ENCODE measurements at regions not wholly inside any gene's neighbourhood (a gene's known extent, or its start where the extent isn't known, plus 50 kb on each side); places are given as distances from the start of the nearest gene placed in this dataset.
"Not testable (repeated sequence)": the region's sequence is repeated elsewhere in the genome, so short reads cannot be mapped to it uniquely, and the experiment has no call there.

DNA sequence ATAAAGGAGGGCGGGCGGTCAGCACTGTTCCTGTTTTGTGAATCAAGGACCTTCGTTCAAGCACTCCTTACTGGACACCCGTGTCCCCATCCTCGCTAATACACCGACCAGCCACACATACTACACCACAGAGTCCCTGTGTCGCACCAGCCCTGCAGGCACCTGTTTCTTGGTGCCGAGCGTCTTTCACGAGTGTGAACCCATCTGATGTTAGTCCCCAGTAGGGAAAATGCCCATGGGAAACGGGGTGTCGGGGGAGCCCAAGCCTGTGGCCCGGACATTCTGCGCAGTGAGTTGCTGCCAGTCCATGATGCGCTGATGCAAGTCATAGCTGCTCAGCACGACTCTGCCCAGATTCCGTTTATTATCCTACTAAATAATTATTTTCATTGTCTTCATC, 74.7 kb downstream of the TTLL2 start:
- peaks cover 8 to 19% of the 10 kb centered on the region in 2 donors for H3K4me1 ChIP-seq (ENCODE audit: control insufficient read depth in 2 of 2, insufficient read depth in 2 of 2, low read length in 2 of 2)
- H3K27ac ChIP-seq (ENCODE audit: low read depth in 2 of 2, low read length in 2 of 2), result no peak overlapping the region
- no peak overlapping the region for H3K9ac ChIP-seq (ENCODE audit: low read depth in 1 of 2, low read length in 2 of 2)
- H3K9me3 ChIP-seq (ENCODE audit: control insufficient read depth in 2 of 2, low read length in 2 of 2), result no peaks in the 10 kb centered on the region
- no peak overlapping the region for H3K4me3 ChIP-seq (ENCODE audit: low read length in 2 of 2)
- H3K36me3 ChIP-seq (ENCODE audit: control insufficient read depth in 2 of 2, insufficient read depth in 2 of 2, low read length in 2 of 2), result no peaks in the 10 kb centered on the region
- no peaks in the 10 kb centered on the region for H3K27me3 ChIP-seq (ENCODE audit: control insufficient read depth in 2 of 2, insufficient read depth in 2 of 2, low read length in 2 of 2)

- Histone ChIP-seq H3K36me3 (ENCODE audit: control insufficient read depth in 2 of 2, insufficient read depth in 2 of 2, low read length in 2 of 2) (no peaks in the 10 kb centered on the region), H3K9ac (ENCODE audit: low read depth in 1 of 2, low read length in 2 of 2) (no peak overlapping the region), H3K4me1 (ENCODE audit: control insufficient read depth in 2 of 2, insufficient read depth in 2 of 2, low read length in 2 of 2) (peaks cover 8 to 19% of the 10 kb centered on the region in 2 donors), H3K27me3 (ENCODE audit: control insufficient read depth in 2 of 2, insufficient read depth in 2 of 2, low read length in 2 of 2) (no peaks in the 10 kb centered on the region), H3K27ac (ENCODE audit: low read depth in 2 of 2, low read length in 2 of 2) (no peak overlapping the region), H3K9me3 (ENCODE audit: control insufficient read depth in 2 of 2, low read length in 2 of 2) (no peaks in the 10 kb centered on the region), H3K4me3 (ENCODE audit: low read length in 2 of 2) (no peak overlapping the region)
These were observed 75.7 kb downstream of the TTLL2 start for GRCh38 chr6:167400482-167401138.

GRCh38 chr6:167401525-167402194, 76.8 kb downstream of the TTLL2 start:
- Histone ChIP-seq H3K27ac (ENCODE audit: low read depth in 2 of 2, low read length in 2 of 2) (peak overlapping the region in 1 of 2 donors; percentile 16), H3K36me3 (ENCODE audit: control insufficient read depth in 2 of 2, insufficient read depth in 2 of 2, low read length in 2 of 2) (no peaks in the 10 kb centered on the region), H3K9ac (ENCODE audit: low read depth in 1 of 2, low read length in 2 of 2) (no peak overlapping the region), H3K4me1 (ENCODE audit: control insufficient read depth in 2 of 2, insufficient read depth in 2 of 2, low read length in 2 of 2) (peaks cover 8 to 13% of the 10 kb centered on the region in 2 donors), H3K4me3 (ENCODE audit: low read length in 2 of 2) (no peak overlapping the region), H3K27me3 (ENCODE audit: control insufficient read depth in 2 of 2, insufficient read depth in 2 of 2, low read length in 2 of 2) (no peaks in the 10 kb centered on the region), H3K9me3 (ENCODE audit: control insufficient read depth in 2 of 2, low read length in 2 of 2) (no peaks in the 10 kb centered on the region)

DNA sequence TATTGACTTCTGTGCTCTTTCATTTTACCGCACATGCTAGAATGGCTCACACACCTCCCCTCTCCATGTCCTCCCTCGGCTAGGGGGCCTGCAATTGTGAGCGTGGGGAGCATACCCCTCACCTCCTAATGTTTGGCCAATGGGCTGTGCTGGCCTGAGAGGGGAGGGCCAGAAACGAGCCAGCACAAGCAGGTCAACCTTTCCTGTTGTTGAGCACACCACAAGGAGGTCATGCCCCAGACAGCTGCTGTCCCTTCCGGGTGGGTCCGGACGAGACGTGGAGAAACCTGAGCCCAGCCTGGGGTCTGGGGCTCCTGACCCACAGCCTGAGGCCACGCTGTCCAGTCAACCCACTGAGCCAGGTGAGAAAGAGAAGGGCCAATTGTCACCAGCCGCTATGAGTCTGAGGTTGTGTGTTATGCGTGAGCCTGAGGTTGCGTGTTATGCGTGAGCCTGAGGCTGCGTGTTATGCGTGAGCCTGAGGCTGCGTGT, 77.4 kb downstream of the TTLL2 start:
- peaks cover 8 to 12% of the 10 kb centered on the region in 2 donors for H3K4me1 ChIP-seq (ENCODE audit: control insufficient read depth in 2 of 2, insufficient read depth in 2 of 2, low read length in 2 of 2)
- no peaks in the 10 kb centered on the region for H3K27me3 ChIP-seq (ENCODE audit: control insufficient read depth in 2 of 2, insufficient read depth in 2 of 2, low read length in 2 of 2)

DNA sequence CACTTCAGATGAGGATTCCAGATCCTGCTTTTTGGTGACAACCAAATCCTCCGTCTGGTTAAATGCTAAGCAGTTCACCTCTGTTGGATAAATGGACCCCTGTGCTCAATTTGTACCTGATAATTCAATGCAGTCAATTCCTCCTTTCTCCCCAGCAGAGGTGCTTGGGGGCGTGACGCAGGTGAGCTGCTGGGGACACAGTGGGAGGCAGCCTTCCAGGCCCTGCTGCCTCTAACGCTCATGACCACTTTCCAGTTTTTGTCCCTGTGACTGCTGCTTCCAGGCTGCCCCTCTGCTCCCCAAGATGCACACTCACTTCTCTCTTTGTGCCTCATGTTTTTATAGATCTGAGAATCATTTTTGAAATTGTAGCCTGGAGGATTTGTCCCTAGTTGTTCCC, 78.5 kb downstream of the TTLL2 start:
- Histone ChIP-seq H3K9ac (ENCODE audit: low read depth in 1 of 2, low read length in 2 of 2) (no peak overlapping the region), H3K4me3 (ENCODE audit: low read length in 2 of 2) (no peak overlapping the region), H3K27me3 (ENCODE audit: control insufficient read depth in 2 of 2, insufficient read depth in 2 of 2, low read length in 2 of 2) (no peaks in the 10 kb centered on the region), H3K27ac (ENCODE audit: low read depth in 2 of 2, low read length in 2 of 2) (no peak overlapping the region), H3K36me3 (ENCODE audit: control insufficient read depth in 2 of 2, insufficient read depth in 2 of 2, low read length in 2 of 2) (no peaks in the 10 kb centered on the region), H3K9me3 (ENCODE audit: control insufficient read depth in 2 of 2, low read length in 2 of 2) (no peaks in the 10 kb centered on the region), H3K4me1 (ENCODE audit: control insufficient read depth in 2 of 2, insufficient read depth in 2 of 2, low read length in 2 of 2) (peaks cover 8 to 12% of the 10 kb centered on the region in 2 donors)

More for the DNA sequence above, 77.4 kb downstream of the TTLL2 start:
- Histone ChIP-seq H3K4me3 (ENCODE audit: low read length in 2 of 2) (no peak overlapping the region), H3K9ac (ENCODE audit: low read depth in 1 of 2, low read length in 2 of 2) (no peak overlapping the region), H3K27ac (ENCODE audit: low read depth in 2 of 2, low read length in 2 of 2) (no peak overlapping the region), H3K9me3 (ENCODE audit: control insufficient read depth in 2 of 2, low read length in 2 of 2) (no peaks in the 10 kb centered on the region), H3K36me3 (ENCODE audit: control insufficient read depth in 2 of 2, insufficient read depth in 2 of 2, low read length in 2 of 2) (no peaks in the 10 kb centered on the region)

DNA sequence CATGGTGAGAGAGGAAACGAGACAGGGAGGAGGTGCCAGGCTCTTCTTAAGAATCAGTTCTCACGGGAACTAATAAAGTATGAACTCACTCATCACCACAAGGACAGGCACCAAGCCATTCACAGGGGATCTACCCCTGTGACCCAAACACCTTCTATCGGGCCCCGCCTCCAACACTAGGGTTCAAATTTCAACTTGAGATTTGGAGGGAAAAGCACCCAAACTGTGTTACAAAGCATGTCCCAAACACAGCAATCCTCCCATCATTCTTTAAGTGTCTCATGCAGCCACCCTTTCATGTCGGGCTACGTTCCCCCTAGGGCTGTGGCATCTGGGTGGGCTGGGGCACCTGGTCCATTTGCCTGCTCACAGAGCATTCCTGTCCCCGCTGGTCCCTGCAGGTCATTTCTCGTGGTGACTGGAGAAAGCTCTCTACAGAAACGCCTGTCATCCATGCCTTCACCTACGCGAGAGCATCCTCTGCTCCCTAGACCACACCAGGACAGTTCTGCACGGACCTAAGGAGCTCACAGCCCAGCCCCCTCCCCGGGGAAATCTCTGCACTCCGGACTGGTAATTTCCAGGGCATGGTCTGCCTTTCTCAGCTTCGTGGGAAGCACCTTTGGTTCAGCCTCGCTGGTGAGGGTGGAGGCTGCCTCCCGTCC, 79.6 kb downstream of the TTLL2 start:
- Histone ChIP-seq H3K9me3 (ENCODE audit: control insufficient read depth in 2 of 2, low read length in 2 of 2) (no peaks in the 10 kb centered on the region), H3K36me3 (ENCODE audit: control insufficient read depth in 2 of 2, insufficient read depth in 2 of 2, low read length in 2 of 2) (no peaks in the 10 kb centered on the region), H3K4me3 (ENCODE audit: low read length in 2 of 2) (no peak overlapping the region), H3K9ac (ENCODE audit: low read depth in 1 of 2, low read length in 2 of 2) (no peak overlapping the region), H3K27me3 (ENCODE audit: control insufficient read depth in 2 of 2, insufficient read depth in 2 of 2, low read length in 2 of 2) (no peaks in the 10 kb centered on the region), H3K27ac (ENCODE audit: low read depth in 2 of 2, low read length in 2 of 2) (no peak overlapping the region), H3K4me1 (ENCODE audit: control insufficient read depth in 2 of 2, insufficient read depth in 2 of 2, low read length in 2 of 2) (peaks cover 8 to 12% of the 10 kb centered on the region in 2 donors)

DNA sequence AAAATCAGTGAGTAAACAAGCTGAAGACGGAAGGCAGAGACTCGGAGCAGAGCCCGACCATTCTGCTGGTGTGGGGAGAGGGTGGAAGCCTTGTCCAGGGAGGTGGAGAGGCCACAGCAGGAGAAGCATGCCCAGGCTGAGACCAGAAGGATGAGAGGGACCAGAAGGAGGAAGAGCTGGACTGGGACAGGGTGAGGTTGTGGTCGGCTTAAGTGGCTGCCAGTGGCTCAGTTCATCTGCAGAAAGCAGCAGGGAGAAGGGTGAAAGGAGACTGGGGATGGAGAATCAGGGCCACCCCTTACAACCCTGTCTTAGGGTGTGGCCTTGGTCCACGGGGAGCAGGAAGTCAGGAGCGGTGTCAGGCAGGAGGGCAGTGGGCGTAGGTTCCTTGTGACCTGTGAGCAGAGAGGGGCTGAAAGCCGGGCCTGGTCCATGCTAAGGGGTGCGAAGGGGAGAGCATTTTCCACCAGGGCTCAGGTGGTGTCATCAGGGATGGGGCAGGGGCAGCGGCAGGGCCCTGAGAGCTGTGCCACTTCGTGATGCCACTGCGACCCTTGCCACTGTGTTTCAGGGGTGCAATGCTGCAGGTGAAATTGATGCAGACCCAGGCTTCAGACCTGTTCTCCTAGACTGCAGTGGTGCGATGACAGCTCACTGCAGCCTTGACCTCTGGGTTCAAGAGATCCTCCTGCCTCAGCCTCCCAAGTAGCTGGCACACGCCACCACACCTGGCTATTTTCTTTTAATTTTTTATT, 81.1 kb downstream of the TTLL2 start:
- no peaks in the 10 kb centered on the region for H3K36me3 ChIP-seq (ENCODE audit: control insufficient read depth in 2 of 2, insufficient read depth in 2 of 2, low read length in 2 of 2)
- H3K9ac ChIP-seq (ENCODE audit: low read depth in 1 of 2, low read length in 2 of 2), result no peak overlapping the region
- peaks cover 8 to 12% of the 10 kb centered on the region in 2 donors for H3K4me1 ChIP-seq (ENCODE audit: control insufficient read depth in 2 of 2, insufficient read depth in 2 of 2, low read length in 2 of 2)
- H3K9me3 ChIP-seq (ENCODE audit: control insufficient read depth in 2 of 2, low read length in 2 of 2), result no peaks in the 10 kb centered on the region
- H3K27me3 ChIP-seq (ENCODE audit: control insufficient read depth in 2 of 2, insufficient read depth in 2 of 2, low read length in 2 of 2), result no peaks in the 10 kb centered on the region
- H3K4me3 ChIP-seq (ENCODE audit: low read length in 2 of 2), result no peak overlapping the region
- no peak overlapping the region for H3K27ac ChIP-seq (ENCODE audit: low read depth in 2 of 2, low read length in 2 of 2)

DNA sequence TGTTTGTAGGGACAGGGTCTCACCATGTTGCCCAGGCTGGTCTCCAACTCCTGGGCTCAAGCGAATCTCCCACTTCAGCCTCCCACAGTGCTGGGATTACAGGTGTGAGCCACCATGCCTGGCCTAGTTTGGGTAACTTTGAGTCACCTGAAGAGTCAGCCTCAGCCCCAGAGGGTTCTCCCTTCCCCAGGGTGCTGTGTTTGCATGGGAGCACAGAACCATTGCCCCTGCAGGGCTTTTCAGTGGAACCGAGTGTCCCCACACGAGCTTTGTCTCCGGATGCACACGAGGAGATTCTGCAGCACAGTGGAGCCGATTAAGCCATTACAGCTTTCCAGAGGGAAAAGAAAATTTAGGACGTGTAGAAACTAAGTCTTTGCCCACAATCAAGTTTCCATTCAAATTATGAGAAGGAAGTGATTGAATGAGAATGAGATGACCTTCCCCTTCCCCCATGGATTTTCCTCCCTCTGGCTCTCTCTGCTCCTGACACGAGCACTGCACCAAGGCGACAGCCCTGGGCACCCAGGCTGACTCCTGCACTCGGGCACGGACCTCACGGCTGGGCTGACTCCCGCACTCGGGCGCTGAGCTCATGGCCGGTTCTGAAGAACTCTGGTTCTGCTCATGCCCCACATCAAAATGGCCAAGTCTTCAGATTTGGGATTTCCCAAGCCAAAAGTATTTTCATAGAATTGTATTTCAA, 81.8 kb downstream of the TTLL2 start:
- not testable (repeated sequence) for H3K9me3 ChIP-seq (ENCODE audit: control insufficient read depth in 2 of 2, low read length in 2 of 2); H3K4me3 ChIP-seq (ENCODE audit: low read length in 2 of 2); H3K9ac ChIP-seq (ENCODE audit: low read depth in 1 of 2, low read length in 2 of 2); H3K27me3 ChIP-seq (ENCODE audit: control insufficient read depth in 2 of 2, insufficient read depth in 2 of 2, low read length in 2 of 2); H3K4me1 ChIP-seq (ENCODE audit: control insufficient read depth in 2 of 2, insufficient read depth in 2 of 2, low read length in 2 of 2); H3K36me3 ChIP-seq (ENCODE audit: control insufficient read depth in 2 of 2, insufficient read depth in 2 of 2, low read length in 2 of 2); H3K27ac ChIP-seq (ENCODE audit: low read depth in 2 of 2, low read length in 2 of 2)

DNA sequence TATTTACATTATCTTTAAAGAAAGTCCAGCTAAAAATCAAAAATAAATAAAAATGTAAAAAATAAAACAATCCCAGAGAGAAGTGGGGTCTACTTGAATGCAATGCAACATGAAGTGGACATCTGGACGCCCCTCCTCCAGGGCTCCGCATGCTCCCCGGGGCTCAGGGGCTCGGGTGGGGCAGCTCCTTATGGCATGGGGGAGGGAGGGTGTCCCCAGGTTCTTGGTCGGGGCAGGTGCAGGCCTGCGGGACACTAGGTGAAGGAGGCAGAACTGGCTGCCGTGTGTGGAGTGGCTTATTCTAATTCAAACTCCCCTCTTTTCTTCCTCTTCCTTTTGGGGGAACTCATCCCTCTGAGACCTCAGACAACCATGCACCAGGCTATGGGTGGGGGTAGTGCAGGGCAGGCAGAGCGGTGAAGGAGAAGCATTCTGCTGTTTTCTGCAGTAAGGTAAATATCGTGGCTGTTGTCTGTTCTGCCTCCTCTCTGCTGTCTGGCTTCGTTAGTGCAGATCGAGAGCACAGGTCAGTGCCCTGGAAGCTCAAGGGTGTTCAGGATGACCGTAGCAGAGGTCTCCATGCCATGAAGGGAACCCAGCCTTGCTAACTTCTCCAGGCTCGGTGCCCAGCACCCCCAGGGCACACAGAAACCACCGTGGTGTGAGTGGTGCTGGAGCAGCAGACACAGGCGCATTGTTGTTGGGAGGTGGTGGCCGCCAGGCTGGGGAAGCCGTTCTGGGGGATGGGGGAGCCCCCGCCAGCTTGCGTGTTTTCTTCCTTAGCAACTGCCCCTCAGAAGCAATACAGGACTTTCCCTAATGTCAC, 82.6 kb downstream of the TTLL2 start:
- Histone ChIP-seq H3K27ac (ENCODE audit: low read depth in 2 of 2, low read length in 2 of 2) (no peak overlapping the region), H3K36me3 (ENCODE audit: control insufficient read depth in 2 of 2, insufficient read depth in 2 of 2, low read length in 2 of 2) (no peaks in the 10 kb centered on the region), H3K27me3 (ENCODE audit: control insufficient read depth in 2 of 2, insufficient read depth in 2 of 2, low read length in 2 of 2) (no peaks in the 10 kb centered on the region), H3K4me3 (ENCODE audit: low read length in 2 of 2) (no peak overlapping the region), H3K4me1 (ENCODE audit: control insufficient read depth in 2 of 2, insufficient read depth in 2 of 2, low read length in 2 of 2) (no peaks in the 10 kb centered on the region), H3K9me3 (ENCODE audit: control insufficient read depth in 2 of 2, low read length in 2 of 2) (no peaks in the 10 kb centered on the region), H3K9ac (ENCODE audit: low read depth in 1 of 2, low read length in 2 of 2) (no peak overlapping the region)
